GM12878 (cell line): ENCODE measurements at regions not wholly inside any gene's neighbourhood (a gene's known extent, or its start where the extent isn't known, plus 50 kb on each side); places are given as distances from the start of the nearest gene placed in this dataset.

Experiments used
- ATAC-seq: fragments of 200-7000 bp; cut with Tn5 transposase; 3 replicates; pipeline ENCODE4 v1.9.1; 2020; ENCODE audit warnings: mild to moderate bottlenecking, moderate library complexity
- BruUV-seq: library from RNA; stranded (reverse); fragments of 400-500 nt; replicated peaks from 2 replicates; lab custom pipeline; 2021; lab: Mats Ljungman, UMichigan
- CTCF ChIA-PET: fragments of 300-600 bp; sonication (Branson Sonifier 250); formaldehyde crosslinking; extraction: SDS; loops from one replicate; lab custom pipeline; 2021; ENCODE audit warnings: inconsistent platforms; lab: Yijun Ruan, JAX
- POLR2A ChIA-PET: fragments of 350-600 bp; formaldehyde crosslinking; extraction: SDS; loops from one replicate; lab custom pipeline; 2021; ENCODE audit warnings: inconsistent platforms; lab: Charles Lee
- RAD21 ChIA-PET: fragments of 300-600 bp; sonication (Branson Sonifier 250); formaldehyde crosslinking; loops from one replicate; lab custom pipeline; 2023; ENCODE audit warnings: antibody characterized with exemption; ENCODE audit not compliant: unreplicated experiment; lab: Charles Lee
- SMC1A ChIA-PET: fragments of 300-600 bp; sonication (Branson Sonifier 250); formaldehyde crosslinking; loops from one replicate; lab custom pipeline; 2023; ENCODE audit not compliant: unreplicated experiment, uncharacterized antibody; lab: Charles Lee
- DNase-seq: peaks from one replicate; pipeline ENCODE4 v3.0.0-alpha.2; 2011; ENCODE audit warnings: low read depth, low spot score
- FAIRE-seq: peaks from 3 replicates; lab custom pipeline; 2011; peaks lifted over from hg19 to GRCh38; lab: Jason Lieb, UNC
- H2AFZ ChIP-seq: 2 replicates; pipeline ENCODE4 v1.6.0; 2011; ENCODE audit warnings: low read depth, low read length, control low read depth; ENCODE audit not compliant: control insufficient read depth
- H3K27ac ChIP-seq: 2 replicates; pipeline ENCODE4 v1.5.1; 2011; ENCODE audit warnings: control low read depth; ENCODE audit not compliant: control insufficient read depth, insufficient read depth
- H3K27me3 ChIP-seq, 2 experiments: replicated peaks in 1 of 2; 2 replicates each; pipeline versions ENCODE4 v1.6.0 to v1.6.1; 2011; ENCODE audit warnings: low read length in 1 of 2; ENCODE audit not compliant: control insufficient read depth in 2 of 2, insufficient read depth in 2 of 2
- H3K36me3 ChIP-seq, 2 experiments: 2 replicates each; pipeline ENCODE4 v1.5.1; 2011; ENCODE audit warnings: low read length in 1 of 2; ENCODE audit not compliant: control insufficient read depth in 2 of 2, insufficient read depth in 2 of 2
- H3K4me1 ChIP-seq: 2 replicates; pipeline ENCODE4 v1.6.1; 2011; ENCODE audit warnings: mild to moderate bottlenecking, low read length, moderate library complexity, mixed read lengths; ENCODE audit not compliant: control insufficient read depth, insufficient read depth
- H3K4me2 ChIP-seq: 2 replicates; pipeline ENCODE4 v1.6.0; 2011; ENCODE audit warnings: control low read depth; ENCODE audit not compliant: control insufficient read depth, insufficient read depth
- H3K4me3 ChIP-seq: fragments of 200-600 bp; sonication (generic); 2 replicates; pipeline ENCODE4 v1.5.1; 2016
- H3K79me2 ChIP-seq: 2 replicates; pipeline ENCODE4 v1.6.0; 2011; ENCODE audit warnings: low read length; ENCODE audit not compliant: control insufficient read depth, insufficient read depth
- H3K9ac ChIP-seq: 2 replicates; pipeline ENCODE4 v1.8.0; 2011; ENCODE audit warnings: low read length, control low read depth, mixed read lengths; ENCODE audit not compliant: control insufficient read depth, insufficient read depth
- H3K9me3 ChIP-seq: replicated peaks from 3 replicates; pipeline ENCODE4 v1.5.1; 2011; ENCODE audit warnings: mild to moderate bottlenecking, low read length; ENCODE audit not compliant: control insufficient read depth, insufficient read depth
- H4K20me1 ChIP-seq: 2 replicates; pipeline ENCODE4 v1.6.0; 2011; ENCODE audit not compliant: control insufficient read depth, insufficient read depth
- BMI1 ChIP-seq: fragments of 450-650 bp; IDR thresholded peaks from 2 replicates; pipeline ENCODE4 v1.6.1; 2016; ENCODE audit warnings: mild to moderate bottlenecking, moderate library complexity, borderline replicate concordance
- EED ChIP-seq: sonication (generic); IDR thresholded peaks from 2 replicates; pipeline ENCODE4 v1.6.1; 2016; ENCODE audit warnings: antibody characterized with exemption, low read depth
- IKZF1 ChIP-seq: fragments of 450-650 bp; conservative IDR thresholded peaks from 2 replicates; pipeline ENCODE4 v1.6.1; 2017; ENCODE audit warnings: antibody characterized with exemption, mild to moderate bottlenecking
- IKZF2 ChIP-seq, 2 experiments: fragments of 450-650 bp; IDR thresholded peaks; 2 replicates each; pipeline ENCODE4 v1.6.1; 2017; ENCODE audit warnings: mild to moderate bottlenecking in 2 of 2, moderate library complexity in 2 of 2
- PAX8 ChIP-seq: fragments of 450-650 bp; IDR thresholded peaks from 2 replicates; pipeline ENCODE4 v1.6.1; 2017; ENCODE audit warnings: mild to moderate bottlenecking, moderate library complexity
- POLR2AphosphoS2 ChIP-seq: IDR thresholded peaks from 2 replicates; pipeline ENCODE4 v1.6.1; 2011; ENCODE audit warnings: low read depth, mild to moderate bottlenecking, low read length, improper control_type of control experiment, moderate library complexity
- SUPT20H ChIP-seq: IDR thresholded peaks from 2 replicates; pipeline ENCODE4 v1.6.1; 2011; ENCODE audit warnings: low read depth, mild to moderate bottlenecking, low read length, moderate library complexity, borderline replicate concordance; ENCODE audit not compliant: control insufficient read depth
- YBX1 ChIP-seq: fragments of 450-650 bp; IDR thresholded peaks from 2 replicates; pipeline ENCODE4 v1.6.1; 2016; ENCODE audit warnings: antibody characterized with exemption
- WGBS: methylation state at CpG from one replicate; pipeline ENCODE4 v1.1.6; 2016; ENCODE audit warnings: low lambda C conversion rate; ENCODE audit not compliant: insufficient replicate concordance, insufficient coverage; ENCODE audit errors: missing lambda C conversion rate; 5-methylcytosine and 5-hydroxymethylcytosine counted together
- in situ Hi-C: fragments of 300-500 bp; cut with MboI; formaldehyde crosslinking; loops from 9 replicates; pipeline ENCODE4 v1.14.3; 2018; ENCODE audit warnings: mixed read lengths
- intact Hi-C: fragments of 100-400 bp; cut with micrococcal nuclease; formaldehyde crosslinking; loops from one replicate; pipeline ENCODE4 v1.14.2; 2022; ENCODE audit not compliant: unreplicated experiment
- TF ChIP-seq, protein P1 (sequence below): fragments of 450-650 bp; IDR thresholded peaks from 2 replicates; pipeline ENCODE4 v1.6.1; 2017; ENCODE audit warnings: low read depth, mild to moderate bottlenecking, moderate library complexity

DNA sequence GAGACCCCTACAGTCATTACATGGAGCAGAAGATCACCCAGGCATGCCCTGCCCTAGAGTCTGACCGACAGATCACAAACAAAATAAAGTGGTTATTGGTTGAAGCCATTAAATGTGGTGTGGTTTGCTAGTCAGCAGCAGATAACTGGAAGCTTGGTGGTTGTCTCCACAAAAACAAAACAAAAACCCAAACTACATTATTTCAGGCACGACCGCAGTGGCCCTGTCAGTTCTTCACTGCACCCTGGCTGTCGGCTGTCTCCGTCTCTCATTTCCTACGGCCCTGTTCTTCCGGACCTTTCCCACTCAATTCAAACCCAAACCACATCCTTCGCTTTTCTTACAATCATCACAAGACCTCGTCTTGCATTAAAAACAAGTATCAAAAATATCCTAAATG lies 521.3 kb upstream of the ZFP42 start:
- Histone ChIP-seq H3K4me3 (no peak overlapping the region), H3K36me3 (no peaks in the 10 kb centered on the region), H3K4me2 (no peak overlapping the region), H2AFZ (no peak overlapping the region), H3K27ac (no peak overlapping the region), H3K9me3 (no peaks in the 10 kb centered on the region), H4K20me1 (no peaks in the 10 kb centered on the region), H3K4me1 (no peaks in the 10 kb centered on the region), H3K27me3 (no peaks in the 10 kb centered on the region), H3K9ac (no peak overlapping the region), H3K79me2 (no peaks in the 10 kb centered on the region)
- WGBS = 31% methylated on average over 9 of the region's 9 CpGs
- CTCF ChIA-PET = no interaction called here
- ATAC-seq = no peak
- intact Hi-C loops (no loop called here), in situ Hi-C loops (no loop called here)
- no TSS peak for BruUV-seq
- no peak for DNase-seq
- FAIRE-seq = no peak
- SMC1A ChIA-PET = no interaction called here
- RAD21 ChIA-PET = no interaction called here
- POLR2A ChIA-PET = no interaction called here
- TF ChIP-seq EED (no peak), YBX1 (no peak), IKZF2 (IDR thresholded peaks at IDR 0.05) (no peak), IKZF1 (no peak), BMI1 (no peak), PAX8 (no peak), POLR2AphosphoS2 (no peak), SUPT20H (no peak)
- TF ChIP-seq, protein P1, sequence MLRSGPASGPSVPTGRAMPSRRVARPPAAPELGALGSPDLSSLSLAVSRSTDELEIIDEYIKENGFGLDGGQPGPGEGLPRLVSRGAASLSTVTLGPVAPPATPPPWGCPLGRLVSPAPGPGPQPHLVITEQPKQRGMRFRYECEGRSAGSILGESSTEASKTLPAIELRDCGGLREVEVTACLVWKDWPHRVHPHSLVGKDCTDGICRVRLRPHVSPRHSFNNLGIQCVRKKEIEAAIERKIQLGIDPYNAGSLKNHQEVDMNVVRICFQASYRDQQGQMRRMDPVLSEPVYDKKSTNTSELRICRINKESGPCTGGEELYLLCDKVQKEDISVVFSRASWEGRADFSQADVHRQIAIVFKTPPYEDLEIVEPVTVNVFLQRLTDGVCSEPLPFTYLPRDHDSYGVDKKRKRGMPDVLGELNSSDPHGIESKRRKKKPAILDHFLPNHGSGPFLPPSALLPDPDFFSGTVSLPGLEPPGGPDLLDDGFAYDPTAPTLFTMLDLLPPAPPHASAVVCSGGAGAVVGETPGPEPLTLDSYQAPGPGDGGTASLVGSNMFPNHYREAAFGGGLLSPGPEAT = no peak
